Testis (tissue), 2 donors: ENCODE measurements at regions not wholly inside any gene's neighbourhood (a gene's known extent, or its start where the extent isn't known, plus 50 kb on each side); places are given as distances from the start of the nearest gene placed in this dataset.

Experiments
- DNase-seq: peaks from one replicate; pipeline ENCODE4 v3.0.0-alpha.2; 2019
- H3K27ac ChIP-seq, 2 donors: fragments of 200-600 bp; sonication (generic); one replicate each; pipeline ENCODE4 v1.5.1; 2019
- H3K27me3 ChIP-seq: fragments of 200-600 bp; sonication (generic); one replicate; pipeline ENCODE4 v1.5.1; 2019
- H3K36me3 ChIP-seq: fragments of 200-600 bp; sonication (generic); one replicate; pipeline ENCODE4 v1.5.1; 2017; ENCODE audit warnings: low read depth; ENCODE audit errors: missing control alignments
- H3K4me1 ChIP-seq: fragments of 200-600 bp; sonication (generic); one replicate; pipeline ENCODE4 v1.5.1; 2019
- H3K4me3 ChIP-seq, 2 donors: fragments of 200-600 bp; sonication (generic); one replicate each; pipeline ENCODE4 v1.5.1; 2017 to 2019
- H3K9me3 ChIP-seq: fragments of 200-600 bp; sonication (generic); one replicate; pipeline ENCODE4 v1.5.1; 2017
- POLR2A ChIP-seq: fragments of 450-650 bp; IDR thresholded peaks from one replicate; pipeline ENCODE4 v1.6.1; 2017; ENCODE audit warnings: antibody characterized with exemption, mild to moderate bottlenecking, moderate library complexity
- WGBS, 2 donors: methylation state at CpG; one replicate each; pipeline ENCODE4 v1.1.5; 2018; 5-methylcytosine and 5-hydroxymethylcytosine counted together
- intact Hi-C: fragments of 100-400 bp; cut with DNase I; formaldehyde crosslinking; loops from one replicate; pipeline ENCODE4 v1.15.1; 2023; ENCODE audit warnings: low total_unique reads
- TF ChIP-seq, protein P1 (sequence below), 3 experiments: fragments of 450-650 bp in 2 of 3; fragments of 200-600 bp in 1 of 3; sonication (generic) in 1 of 3; IDR thresholded peaks; one replicate each; pipeline ENCODE4 v1.5.1; 2016 to 2019; ENCODE audit warnings: antibody characterized with exemption in 3 of 3, mild to moderate bottlenecking in 2 of 3, moderate library complexity in 1 of 3

DNA sequence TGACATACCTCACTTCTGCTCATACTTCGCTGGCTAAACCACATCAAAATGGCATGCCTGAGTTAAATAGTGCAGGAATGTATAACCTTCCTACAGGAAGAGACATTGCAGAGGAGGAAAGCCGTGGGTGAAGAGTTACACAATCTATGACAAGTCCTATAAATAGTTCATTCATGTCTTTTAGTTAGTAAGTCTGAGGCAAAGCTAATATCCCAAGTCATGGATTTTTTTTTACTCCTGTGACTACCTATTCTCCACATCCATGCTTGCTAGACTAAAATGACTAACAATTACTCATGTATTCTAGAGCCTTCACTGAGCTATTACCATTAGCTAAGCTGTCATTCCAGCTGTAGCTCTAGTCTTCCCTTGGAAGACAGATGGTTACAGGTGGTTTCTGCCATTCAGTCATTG lies 391.3 kb downstream of the NR2F1-AS1 start:
- H3K36me3 ChIP-seq, result no peaks in the 10 kb centered on the region
- no peak for TF ChIP-seq POLR2A
- TF ChIP-seq, protein P1, sequence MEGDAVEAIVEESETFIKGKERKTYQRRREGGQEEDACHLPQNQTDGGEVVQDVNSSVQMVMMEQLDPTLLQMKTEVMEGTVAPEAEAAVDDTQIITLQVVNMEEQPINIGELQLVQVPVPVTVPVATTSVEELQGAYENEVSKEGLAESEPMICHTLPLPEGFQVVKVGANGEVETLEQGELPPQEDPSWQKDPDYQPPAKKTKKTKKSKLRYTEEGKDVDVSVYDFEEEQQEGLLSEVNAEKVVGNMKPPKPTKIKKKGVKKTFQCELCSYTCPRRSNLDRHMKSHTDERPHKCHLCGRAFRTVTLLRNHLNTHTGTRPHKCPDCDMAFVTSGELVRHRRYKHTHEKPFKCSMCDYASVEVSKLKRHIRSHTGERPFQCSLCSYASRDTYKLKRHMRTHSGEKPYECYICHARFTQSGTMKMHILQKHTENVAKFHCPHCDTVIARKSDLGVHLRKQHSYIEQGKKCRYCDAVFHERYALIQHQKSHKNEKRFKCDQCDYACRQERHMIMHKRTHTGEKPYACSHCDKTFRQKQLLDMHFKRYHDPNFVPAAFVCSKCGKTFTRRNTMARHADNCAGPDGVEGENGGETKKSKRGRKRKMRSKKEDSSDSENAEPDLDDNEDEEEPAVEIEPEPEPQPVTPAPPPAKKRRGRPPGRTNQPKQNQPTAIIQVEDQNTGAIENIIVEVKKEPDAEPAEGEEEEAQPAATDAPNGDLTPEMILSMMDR (IDR thresholded peaks at IDR 0.05), result no peak
- no peak overlapping the region for H3K4me3 ChIP-seq
- no peak overlapping the region for H3K27ac ChIP-seq
- H3K27me3 ChIP-seq, result no peaks in the 10 kb centered on the region
- H3K4me1 ChIP-seq, result no peaks in the 10 kb centered on the region
- H3K9me3 ChIP-seq, result no peaks in the 10 kb centered on the region
- intact Hi-C loops, result no loop called here
- 78 to 83% methylated on average over 2 of the region's 2 CpGs for WGBS, 2 donors
- DNase-seq, result no peak

DNA sequence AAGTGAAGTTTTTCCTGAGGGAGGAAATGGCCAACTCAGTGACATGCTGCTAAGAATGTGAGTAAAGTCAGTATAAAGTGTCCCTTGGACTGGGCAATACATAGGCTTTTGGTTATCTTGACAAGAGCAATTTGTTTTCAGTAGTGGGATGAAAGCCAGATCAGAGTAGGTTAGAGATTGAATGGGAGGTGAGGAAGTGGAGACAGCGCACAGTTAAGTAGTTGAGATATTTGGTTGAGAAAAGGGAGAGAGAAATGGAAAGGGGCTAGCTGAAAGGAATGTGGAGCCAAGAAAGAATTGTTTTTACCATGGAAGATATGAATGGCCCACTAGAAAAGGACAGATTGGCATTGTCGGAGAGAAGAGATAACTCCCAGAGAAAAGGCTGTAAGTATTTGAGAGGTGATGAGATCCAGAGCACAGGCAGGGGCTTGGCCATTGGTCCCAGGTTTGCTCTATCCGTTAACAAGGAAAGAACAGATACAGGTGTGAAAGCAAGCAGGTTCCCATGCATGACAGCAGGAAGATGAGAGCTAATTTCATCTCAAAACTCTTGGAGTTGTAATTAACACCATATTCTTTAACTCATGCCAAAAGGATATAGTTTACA lies 392.0 kb downstream of the NR2F1-AS1 start:
- TF ChIP-seq POLR2A, result no peak
- TF ChIP-seq, protein P1 (IDR thresholded peaks at IDR 0.05), result no peak
- Histone ChIP-seq H3K27me3 (no peaks in the 10 kb centered on the region), H3K9me3 (no peaks in the 10 kb centered on the region), H3K4me3 (no peak overlapping the region), H3K36me3 (no peaks in the 10 kb centered on the region), H3K27ac (no peak overlapping the region), H3K4me1 (no peaks in the 10 kb centered on the region)
- no peak for DNase-seq
- WGBS, 2 donors, result 90 to 91% methylated on average over 3 of the region's 3 CpGs
- intact Hi-C loops, result no loop called here

DNA sequence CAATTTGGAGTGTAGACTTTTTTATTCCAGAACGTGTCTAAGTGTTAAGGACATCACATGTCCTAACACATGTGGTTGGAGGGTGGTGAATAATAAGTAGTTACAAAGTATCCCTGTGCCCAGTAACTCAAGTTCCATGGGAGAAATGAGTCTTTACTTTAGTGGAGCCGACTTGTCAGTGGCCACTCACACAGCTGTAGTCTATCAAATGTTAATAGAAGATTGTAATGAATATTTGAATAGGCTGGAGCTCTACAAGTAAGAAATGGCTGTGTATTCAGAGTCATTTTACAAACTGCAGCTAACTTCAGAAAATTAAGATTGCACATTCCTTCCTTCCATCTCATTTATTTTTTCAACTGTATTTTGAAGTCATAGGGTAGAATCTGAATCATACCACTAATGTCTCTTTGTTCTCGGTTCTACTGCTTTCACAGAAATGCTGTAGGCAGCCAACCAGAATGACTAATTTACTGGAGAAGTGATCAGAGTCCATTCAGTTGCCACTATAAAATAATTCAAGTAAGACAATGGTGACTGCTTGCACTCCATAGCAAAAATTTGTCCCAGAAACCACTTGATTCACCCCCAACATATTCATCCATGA lies 394.8 kb downstream of the NR2F1-AS1 start:
- TF ChIP-seq, protein P1 (IDR thresholded peaks at IDR 0.05), result no peak
- TF ChIP-seq POLR2A, result no peak
- H3K36me3 ChIP-seq, result no peaks in the 10 kb centered on the region
- WGBS, 2 donors, result 58 to 63% methylated on average over 3 of the region's 3 CpGs
- no peak for DNase-seq
- intact Hi-C loops, result no loop called here
- H3K9me3 ChIP-seq, result no peaks in the 10 kb centered on the region
- H3K4me3 ChIP-seq, result no peak overlapping the region
- no peak overlapping the region for H3K27ac ChIP-seq
- no peaks in the 10 kb centered on the region for H3K4me1 ChIP-seq
- no peaks in the 10 kb centered on the region for H3K27me3 ChIP-seq

DNA sequence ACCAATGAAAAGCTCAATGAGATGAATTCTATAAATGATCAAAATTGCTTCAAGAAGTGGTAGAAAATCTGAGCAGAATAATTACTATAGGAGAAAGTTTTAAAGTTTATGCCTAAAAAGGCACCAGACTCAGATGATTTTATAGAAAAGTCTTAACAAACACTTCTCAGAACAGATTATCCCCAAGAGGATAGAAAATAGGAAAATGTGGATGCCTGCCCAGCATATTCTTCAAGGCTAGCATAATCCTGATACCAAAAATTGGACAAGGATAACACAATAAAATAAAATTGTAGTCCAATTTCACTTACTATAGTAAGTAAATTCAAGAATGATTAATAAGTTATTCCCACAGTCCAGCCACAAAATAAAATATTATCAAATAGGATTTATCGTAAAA lies 397.0 kb downstream of the NR2F1-AS1 start:
- H3K27ac ChIP-seq, result no peak overlapping the region

More for the DNA sequence above, 397.0 kb downstream of the NR2F1-AS1 start:
- peak; percentile 24 for DNase-seq
- 44 to 56% methylated on average over 1 of the region's 1 CpG for WGBS, 2 donors
- Histone ChIP-seq H3K4me1 (no peaks in the 10 kb centered on the region), H3K27me3 (no peaks in the 10 kb centered on the region), H3K36me3 (no peaks in the 10 kb centered on the region), H3K9me3 (no peaks in the 10 kb centered on the region), H3K4me3 (no peak overlapping the region)
- TF ChIP-seq, protein P1 (IDR thresholded peaks at IDR 0.05), result no peak
- TF ChIP-seq POLR2A, result no peak
- intact Hi-C loops, result no loop called here
